Left lobe of liver (tissue), 2 donors: ENCODE measurements at regions not wholly inside any gene's neighbourhood (a gene's known extent, or its start where the extent isn't known, plus 50 kb on each side); places are given as distances from the start of the nearest gene placed in this dataset.

Experiments used
- ATAC-seq: fragments of 200-7000 bp; cut with Tn5 transposase; one replicate; pipeline ENCODE4 v1.9.1; 2020; ENCODE audit warnings: mild to moderate bottlenecking, moderate library complexity
- DNase-seq: peaks from one replicate; pipeline ENCODE4 v3.0.0-alpha.2; 2020; ENCODE audit warnings: low spot score
- donor health status: DM: no; HTN: no; CAD: no; lungs with moderate emphysema.
- donor health status: DM: no; HTN: yes; CAD: no.

- ATAC-seq: no peak
Observed at GRCh38 chr1:4033713-4034112, 133.6 kb upstream of the C1orf174 start.

GRCh38 chr1:4034318-4034887, 134.3 kb upstream of the C1orf174 start:
- DNase-seq (no peak), ATAC-seq (no peak)

More at GRCh38 chr1:4033713-4034112, 133.6 kb upstream of the C1orf174 start:
- no peak for DNase-seq

GRCh38 chr1:4044967-4045366, 144.9 kb upstream of the C1orf174 start:
- ATAC-seq: no peak
- no peak for DNase-seq

GRCh38 chr1:4045397-4046010, 145.4 kb upstream of the C1orf174 start:
- ATAC-seq: no peak

GRCh38 chr1:4046836-4047461, 146.9 kb upstream of the C1orf174 start:
- DNase-seq (no peak), ATAC-seq (no peak)

More at GRCh38 chr1:4045397-4046010, 145.4 kb upstream of the C1orf174 start:
- no peak for DNase-seq

- ATAC-seq (no peak), DNase-seq (no peak)
Observed at GRCh38 chr1:4047666-4048065, 147.6 kb upstream of the C1orf174 start.

GRCh38 chr1:4048076-4048475, 148.0 kb upstream of the C1orf174 start:
- ATAC-seq (no peak), DNase-seq (no peak)

- no peak for DNase-seq
- no peak for ATAC-seq
Observed at GRCh38 chr1:4048921-4049320, 148.8 kb upstream of the C1orf174 start.

- ATAC-seq (no peak), DNase-seq (no peak)
Observed at GRCh38 chr1:4050998-4051397, 150.9 kb upstream of the C1orf174 start.

- ATAC-seq: no peak
- no peak for DNase-seq
Observed at GRCh38 chr1:4052657-4053056, 152.6 kb upstream of the C1orf174 start.

GRCh38 chr1:4053160-4053748, 153.2 kb upstream of the C1orf174 start:
- ATAC-seq: no peak
- DNase-seq: no peak

GRCh38 chr1:4053774-4054173, 153.7 kb upstream of the C1orf174 start:
- DNase-seq (no peak), ATAC-seq (no peak)

- DNase-seq (no peak), ATAC-seq (no peak)
Observed at GRCh38 chr1:4055294-4055967, 155.4 kb upstream of the C1orf174 start.

- no peak for ATAC-seq
- DNase-seq: no peak
Observed at GRCh38 chr1:4056422-4056821, 156.3 kb upstream of the C1orf174 start.

- ATAC-seq (no peak), DNase-seq (no peak)
Observed at GRCh38 chr1:4056989-4057388, 156.9 kb upstream of the C1orf174 start.

- no peak for DNase-seq
- ATAC-seq: no peak
Observed at GRCh38 chr1:4057603-4058002, 157.5 kb upstream of the C1orf174 start.

GRCh38 chr1:4058122-4058521, 158.1 kb upstream of the C1orf174 start:
- ATAC-seq: no peak
- no peak for DNase-seq

- ATAC-seq (no peak), DNase-seq (no peak)
Observed at GRCh38 chr1:4058706-4059105, 158.6 kb upstream of the C1orf174 start.

GRCh38 chr1:4059270-4059669, 159.2 kb upstream of the C1orf174 start:
- ATAC-seq (no peak), DNase-seq (no peak)

GRCh38 chr1:4060850-4061249, 160.8 kb upstream of the C1orf174 start:
- DNase-seq (no peak), ATAC-seq (no peak)

GRCh38 chr1:4061521-4062031, 161.5 kb upstream of the C1orf174 start:
- ATAC-seq (no peak), DNase-seq (no peak)
